ENCODE measurements at regions not wholly inside any gene's neighbourhood (a gene's known extent, or its start where the extent isn't known, plus 50 kb on each side); places are given as distances from the start of the nearest gene placed in this dataset.

DNA sequence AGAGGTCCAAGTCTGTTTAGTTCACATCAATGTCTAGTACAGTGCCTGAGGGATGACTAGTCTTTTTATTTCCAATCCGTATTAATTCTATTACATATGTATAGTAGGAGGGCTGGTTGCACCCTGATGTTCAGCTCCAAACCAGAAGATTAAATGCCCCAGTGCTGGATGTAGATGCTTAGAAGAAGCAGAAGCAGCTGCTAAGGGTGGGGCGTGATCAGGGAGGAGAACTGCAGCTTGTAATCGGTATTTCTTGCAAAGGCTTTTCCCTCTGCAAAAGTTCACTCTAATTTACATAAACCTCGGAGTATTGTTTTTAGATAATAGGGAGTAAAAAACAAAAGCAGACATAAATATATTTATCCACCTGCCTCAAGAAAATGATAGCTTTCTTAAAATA lies 145.3 kb upstream of the ITGA4 start:
- Histone ChIP-seq H3K4me3 (ENCODE audit: low read depth, low read length) (no peak overlapping the region), H3K14ac (ENCODE audit: low read length) (no peak overlapping the region), H2AFZ (ENCODE audit: insufficient read depth, low read length, poor library complexity) (no peak overlapping the region), H3K79me1 (ENCODE audit: low read length) (no peaks in the 10 kb centered on the region), H3K27ac (ENCODE audit: low read depth, low read length) (no peak overlapping the region), H3K9ac (ENCODE audit: low read length) (no peak overlapping the region), H2BK12ac (ENCODE audit: low read length) (no peak overlapping the region), H4K12ac (ENCODE audit: low read depth, low read length) (no peak overlapping the region), H3K36me3 (ENCODE audit: control insufficient read depth in 1 of 2, insufficient read depth in 2 of 2, low read length in 2 of 2) (no peaks in the 10 kb centered on the region), H2BK120ac (ENCODE audit: insufficient read depth, low read length, poor library complexity) (no peak overlapping the region), H3K79me2 (ENCODE audit: control insufficient read depth, insufficient read depth, low read length, poor library complexity) (no peaks in the 10 kb centered on the region), H3K23ac (ENCODE audit: low read length) (no peak overlapping the region), H3K27me3 (ENCODE audit: insufficient read depth, low read length) (no peaks in the 10 kb centered on the region), H3K4me1 (ENCODE audit: control insufficient read depth in 1 of 2, insufficient read depth in 2 of 2, low read length in 2 of 2) (no peaks in the 10 kb centered on the region), H3K9me3 (ENCODE audit: insufficient read depth, low read depth, low read length) (no peaks in the 10 kb centered on the region), H3K18ac (ENCODE audit: low read length) (no peak overlapping the region), H4K91ac (ENCODE audit: low read depth, low read length) (no peak overlapping the region), H4K8ac (ENCODE audit: low read depth, low read length) (no peak overlapping the region), H2AK5ac (ENCODE audit: low read length) (no peak overlapping the region), H3K4me2 (ENCODE audit: low read length) (no peak overlapping the region), H2BK5ac (ENCODE audit: low read depth, low read length, poor library complexity) (no peak overlapping the region), H3K4ac (ENCODE audit: low read depth, low read length) (no peak overlapping the region)
- no CpG with 5 or more reads among the region's 4 CpGs for WGBS (ENCODE audit: extremely low coverage, insufficient coverage, insufficient read length)
- DNase-seq, result no peak

DNA sequence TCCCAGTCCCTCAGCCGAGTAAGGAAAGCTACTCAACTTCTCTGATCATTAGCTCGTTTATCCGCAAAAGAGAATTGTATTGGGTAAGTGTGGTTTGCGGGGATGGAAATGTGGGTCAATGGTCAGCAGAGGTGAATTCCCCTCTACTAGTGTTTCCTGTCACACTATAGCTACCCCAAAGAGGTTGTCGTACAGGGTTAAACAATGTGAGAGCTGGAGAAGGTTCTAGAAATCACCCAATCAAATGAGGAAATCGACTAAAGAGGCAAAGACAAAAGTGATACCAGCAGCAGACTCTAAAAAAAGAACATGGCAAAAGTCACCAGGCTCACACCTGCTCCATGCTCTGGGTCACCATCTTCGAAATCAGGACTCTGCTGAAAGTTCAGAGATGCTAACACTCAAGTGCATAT lies 144.7 kb upstream of the ITGA4 start:
- no peaks in the 10 kb centered on the region for H3K36me3 ChIP-seq (ENCODE audit: control insufficient read depth in 1 of 2, insufficient read depth in 2 of 2, low read length in 2 of 2)
- H3K9ac ChIP-seq (ENCODE audit: low read length), result no peak overlapping the region
- H3K14ac ChIP-seq (ENCODE audit: low read length), result no peak overlapping the region
- H3K4me3 ChIP-seq (ENCODE audit: low read depth, low read length), result no peak overlapping the region
- H2BK5ac ChIP-seq (ENCODE audit: low read depth, low read length, poor library complexity), result no peak overlapping the region
- no peak overlapping the region for H2BK12ac ChIP-seq (ENCODE audit: low read length)
- H3K27ac ChIP-seq (ENCODE audit: low read depth, low read length), result no peak overlapping the region
- no peaks in the 10 kb centered on the region for H3K9me3 ChIP-seq (ENCODE audit: insufficient read depth, low read depth, low read length)
- no peak overlapping the region for H3K23ac ChIP-seq (ENCODE audit: low read length)
- no peaks in the 10 kb centered on the region for H3K79me2 ChIP-seq (ENCODE audit: control insufficient read depth, insufficient read depth, low read length, poor library complexity)
- no peak overlapping the region for H4K12ac ChIP-seq (ENCODE audit: low read depth, low read length)
- H2AK5ac ChIP-seq (ENCODE audit: low read length), result no peak overlapping the region
- H4K8ac ChIP-seq (ENCODE audit: low read depth, low read length), result no peak overlapping the region
- no peaks in the 10 kb centered on the region for H3K4me1 ChIP-seq (ENCODE audit: control insufficient read depth in 1 of 2, insufficient read depth in 2 of 2, low read length in 2 of 2)
- no peak overlapping the region for H2AFZ ChIP-seq (ENCODE audit: insufficient read depth, low read length, poor library complexity)
- no peaks in the 10 kb centered on the region for H3K27me3 ChIP-seq (ENCODE audit: insufficient read depth, low read length)
- H3K79me1 ChIP-seq (ENCODE audit: low read length), result no peaks in the 10 kb centered on the region
- H4K91ac ChIP-seq (ENCODE audit: low read depth, low read length), result no peak overlapping the region
- DNase-seq, result no peak
- no peak overlapping the region for H2BK120ac ChIP-seq (ENCODE audit: insufficient read depth, low read length, poor library complexity)
- H3K18ac ChIP-seq (ENCODE audit: low read length), result no peak overlapping the region
- H3K4ac ChIP-seq (ENCODE audit: low read depth, low read length), result no peak overlapping the region
- H3K4me2 ChIP-seq (ENCODE audit: low read length), result no peak overlapping the region
- no CpG with 5 or more reads among the region's 7 CpGs for WGBS (ENCODE audit: extremely low coverage, insufficient coverage, insufficient read length)

DNA sequence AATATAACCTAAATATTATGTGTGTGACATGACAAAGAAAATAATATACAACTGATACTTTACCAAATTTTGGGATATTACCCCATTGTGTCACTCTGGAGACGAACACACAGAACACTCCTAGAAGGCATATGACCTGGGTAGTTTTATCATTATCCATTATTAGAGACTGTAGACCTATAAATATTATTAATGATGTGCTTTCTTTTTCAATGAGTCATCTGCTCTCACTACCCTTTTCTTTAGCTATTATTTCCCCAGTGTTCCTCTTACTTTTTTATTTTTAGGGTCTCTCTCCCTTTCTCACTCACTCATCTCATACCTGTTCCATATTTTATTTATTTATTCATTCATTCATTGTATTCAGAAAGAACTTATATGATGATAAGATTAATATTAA lies 143.3 kb upstream of the ITGA4 start:
- DNase-seq, result no peak
- no peak overlapping the region for H3K4me2 ChIP-seq (ENCODE audit: low read length)

DNA sequence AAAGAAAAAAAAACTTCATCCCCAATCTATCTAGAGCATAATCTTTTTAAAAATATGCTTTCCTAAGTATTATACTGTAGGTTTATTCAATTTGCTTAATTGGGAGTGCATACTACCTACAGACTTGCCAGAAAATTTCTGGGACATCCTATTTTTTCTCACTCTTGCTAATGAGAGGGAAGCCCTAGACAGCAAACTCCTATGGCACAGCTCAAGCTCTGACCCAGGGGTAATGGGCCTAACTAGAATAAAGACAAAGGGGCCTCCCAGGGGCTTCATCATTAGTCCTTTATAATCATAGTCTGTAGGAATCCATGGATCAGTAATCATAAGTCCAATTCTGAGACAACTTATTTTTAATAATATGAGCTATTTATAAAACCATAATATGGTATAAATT lies 142.6 kb upstream of the ITGA4 start:
- H3K9ac ChIP-seq (ENCODE audit: low read length), result no peak overlapping the region

More for the DNA sequence above, 143.3 kb upstream of the ITGA4 start:
- WGBS (ENCODE audit: extremely low coverage, insufficient coverage, insufficient read length), result no CpG with 5 or more reads among the region's 1 CpG
- H3K36me3 ChIP-seq (ENCODE audit: control insufficient read depth in 1 of 2, insufficient read depth in 2 of 2, low read length in 2 of 2), result no peaks in the 10 kb centered on the region
- H3K9me3 ChIP-seq (ENCODE audit: insufficient read depth, low read depth, low read length), result no peaks in the 10 kb centered on the region
- no peak overlapping the region for H3K18ac ChIP-seq (ENCODE audit: low read length)
- no peak overlapping the region for H2BK120ac ChIP-seq (ENCODE audit: insufficient read depth, low read length, poor library complexity)
- H3K27ac ChIP-seq (ENCODE audit: low read depth, low read length), result no peak overlapping the region
- H3K9ac ChIP-seq (ENCODE audit: low read length), result no peak overlapping the region
- H2AK5ac ChIP-seq (ENCODE audit: low read length), result no peak overlapping the region
- no peak overlapping the region for H2AFZ ChIP-seq (ENCODE audit: insufficient read depth, low read length, poor library complexity)
- H2BK12ac ChIP-seq (ENCODE audit: low read length), result no peak overlapping the region
- H3K27me3 ChIP-seq (ENCODE audit: insufficient read depth, low read length), result no peaks in the 10 kb centered on the region
- no peak overlapping the region for H3K14ac ChIP-seq (ENCODE audit: low read length)
- no peak overlapping the region for H2BK5ac ChIP-seq (ENCODE audit: low read depth, low read length, poor library complexity)
- no peak overlapping the region for H4K91ac ChIP-seq (ENCODE audit: low read depth, low read length)
- no peak overlapping the region for H3K23ac ChIP-seq (ENCODE audit: low read length)
- no peaks in the 10 kb centered on the region for H3K79me2 ChIP-seq (ENCODE audit: control insufficient read depth, insufficient read depth, low read length, poor library complexity)
- H3K4me3 ChIP-seq (ENCODE audit: low read depth, low read length), result no peak overlapping the region
- H3K79me1 ChIP-seq (ENCODE audit: low read length), result no peaks in the 10 kb centered on the region
- no peak overlapping the region for H4K12ac ChIP-seq (ENCODE audit: low read depth, low read length)
- no peak overlapping the region for H4K8ac ChIP-seq (ENCODE audit: low read depth, low read length)
- no peaks in the 10 kb centered on the region for H3K4me1 ChIP-seq (ENCODE audit: control insufficient read depth in 1 of 2, insufficient read depth in 2 of 2, low read length in 2 of 2)
- H3K4ac ChIP-seq (ENCODE audit: low read depth, low read length), result no peak overlapping the region

More for the DNA sequence above, 142.6 kb upstream of the ITGA4 start:
- Histone ChIP-seq H2BK12ac (ENCODE audit: low read length) (no peak overlapping the region), H3K79me2 (ENCODE audit: control insufficient read depth, insufficient read depth, low read length, poor library complexity) (no peaks in the 10 kb centered on the region), H3K4me1 (ENCODE audit: control insufficient read depth in 1 of 2, insufficient read depth in 2 of 2, low read length in 2 of 2) (no peaks in the 10 kb centered on the region), H2BK5ac (ENCODE audit: low read depth, low read length, poor library complexity) (no peak overlapping the region), H3K23ac (ENCODE audit: low read length) (no peak overlapping the region), H3K79me1 (ENCODE audit: low read length) (no peaks in the 10 kb centered on the region), H3K18ac (ENCODE audit: low read length) (no peak overlapping the region), H3K9me3 (ENCODE audit: insufficient read depth, low read depth, low read length) (no peaks in the 10 kb centered on the region), H3K4me2 (ENCODE audit: low read length) (no peak overlapping the region), H3K36me3 (ENCODE audit: control insufficient read depth in 1 of 2, insufficient read depth in 2 of 2, low read length in 2 of 2) (no peaks in the 10 kb centered on the region), H4K12ac (ENCODE audit: low read depth, low read length) (no peak overlapping the region), H3K4ac (ENCODE audit: low read depth, low read length) (no peak overlapping the region), H2AK5ac (ENCODE audit: low read length) (no peak overlapping the region), H3K27me3 (ENCODE audit: insufficient read depth, low read length) (no peaks in the 10 kb centered on the region), H2AFZ (ENCODE audit: insufficient read depth, low read length, poor library complexity) (no peak overlapping the region), H2BK120ac (ENCODE audit: insufficient read depth, low read length, poor library complexity) (no peak overlapping the region), H3K4me3 (ENCODE audit: low read depth, low read length) (no peak overlapping the region), H4K8ac (ENCODE audit: low read depth, low read length) (no peak overlapping the region), H3K27ac (ENCODE audit: low read depth, low read length) (no peak overlapping the region), H4K91ac (ENCODE audit: low read depth, low read length) (no peak overlapping the region), H3K14ac (ENCODE audit: low read length) (no peak overlapping the region)
- DNase-seq, result no peak
